Left renal pelvis (tissue), 4 donors: ENCODE measurements at regions not wholly inside any gene's neighbourhood (a gene's known extent, or its start where the extent isn't known, plus 50 kb on each side); places are given as distances from the start of the nearest gene placed in this dataset.
A peak's percentile ranks its signal among the peaks of the same experiment; 100 is the strongest.
"Not testable (repeated sequence)": the region's sequence is repeated elsewhere in the genome, so short reads cannot be mapped to it uniquely, and the experiment has no call there.

Experiments
- DNase-seq, 4 donors: peaks; one replicate each; pipeline ENCODE4 v3.0.0-alpha.2; 2013; ENCODE audit warnings: low read depth in 4 of 4, low spot score in 3 of 4

GRCh38 chr2:234898534-234899053 is 53.2 kb upstream of the SH3BP4 start:
- DNase-seq, result no peak

DNA sequence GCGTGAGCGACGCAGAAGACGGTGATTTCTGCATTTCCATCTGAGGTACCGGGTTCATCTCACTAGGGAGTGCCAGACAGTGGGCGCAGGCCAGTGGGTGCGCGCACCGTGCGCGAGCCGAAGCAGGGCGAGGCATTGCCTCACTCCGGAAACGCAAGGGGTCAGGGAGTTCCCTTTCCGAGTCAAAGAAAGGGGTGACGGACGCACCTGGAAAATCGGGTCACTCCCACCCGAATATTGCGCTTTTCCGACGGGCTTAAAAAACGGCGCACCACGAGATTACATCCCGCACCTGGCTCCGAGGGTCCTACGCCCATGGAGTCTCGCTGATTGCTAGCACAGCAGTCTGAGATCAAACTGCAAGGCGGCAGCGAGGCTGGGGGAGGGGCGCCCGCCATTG is 63.4 kb upstream of the SH3BP4 start:
- DNase-seq, result not testable (repeated sequence)

DNA sequence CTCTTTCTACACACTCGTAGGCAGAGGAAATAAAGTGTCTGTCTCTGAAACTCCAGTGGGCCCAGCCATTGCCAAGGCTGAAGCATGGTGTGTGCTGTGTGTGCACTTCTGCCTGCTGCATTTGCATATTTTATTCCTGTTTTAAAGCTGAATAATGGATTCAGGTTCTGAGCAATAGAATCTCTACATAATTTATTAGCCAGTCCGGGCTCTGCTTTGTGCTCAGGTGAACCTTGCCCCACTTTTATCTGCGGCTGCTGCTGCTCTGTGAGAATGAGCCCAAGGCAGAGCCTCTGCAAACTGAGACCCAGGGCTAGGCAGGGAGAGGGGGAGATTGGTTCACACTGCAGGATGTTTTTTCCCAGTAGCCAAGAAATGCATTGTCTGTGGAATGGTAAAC is 64.6 kb upstream of the SH3BP4 start:
- no peak for DNase-seq

DNA sequence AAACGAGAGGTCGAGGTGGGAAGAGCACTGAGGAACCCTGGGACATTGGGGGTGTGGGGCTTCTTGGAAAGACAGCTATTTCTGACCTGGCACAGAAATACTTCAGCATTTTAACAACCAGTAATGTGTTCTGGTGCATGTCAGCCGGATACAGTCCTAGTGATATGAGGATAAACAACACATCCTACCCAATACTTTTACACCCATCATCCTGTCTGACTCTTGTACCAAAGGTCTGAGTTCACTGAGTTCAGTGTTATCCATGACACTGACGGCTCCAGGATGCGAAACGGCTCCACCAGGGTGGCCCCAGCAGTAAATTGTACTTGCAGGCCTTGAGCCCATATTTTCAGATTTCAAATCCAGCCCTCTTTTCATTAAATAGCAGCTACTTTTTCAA is 65.9 kb upstream of the SH3BP4 start:
- DNase-seq, result no peak

DNA sequence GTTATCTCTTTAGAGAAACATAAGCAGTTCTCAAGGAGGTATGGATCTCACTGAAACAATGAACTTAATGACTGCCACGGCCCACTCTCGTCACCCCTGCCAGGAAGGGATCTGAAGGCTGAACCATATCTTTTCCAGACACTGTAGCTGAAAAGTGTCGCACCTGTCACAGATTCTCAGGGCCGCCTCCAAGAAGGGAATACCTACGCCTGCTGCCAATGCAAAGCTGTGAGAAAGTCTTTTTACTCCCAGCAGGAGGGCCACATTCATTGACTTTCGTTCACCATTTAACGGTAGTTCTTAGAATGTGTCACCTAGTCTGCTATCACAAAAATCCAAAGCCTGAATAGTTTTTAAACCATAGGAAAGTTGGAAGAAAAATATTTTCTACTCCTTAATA is 66.7 kb upstream of the SH3BP4 start:
- DNase-seq, result no peak

DNA sequence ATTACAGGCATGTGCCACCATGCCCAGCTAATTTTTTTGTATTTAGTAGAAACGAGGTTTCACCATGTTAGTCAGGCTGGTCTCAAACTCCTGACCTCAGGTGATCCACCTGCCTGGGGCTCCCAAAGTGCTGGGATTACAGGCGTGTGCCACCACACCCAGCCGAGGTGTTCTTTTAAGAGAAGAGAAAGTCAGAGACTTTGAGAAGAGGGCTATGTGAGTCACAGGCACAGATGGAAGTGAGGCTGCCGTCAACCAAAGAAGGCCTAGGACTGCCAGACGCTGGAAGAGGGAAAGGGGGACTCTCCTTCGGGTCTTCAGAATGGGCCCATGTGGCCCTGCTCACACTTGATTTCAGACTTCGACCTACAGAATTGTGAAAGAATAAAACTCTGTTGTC is 67.2 kb upstream of the SH3BP4 start:
- no peak for DNase-seq

GRCh38 chr2:234881413-234882241 is 70.2 kb upstream of the SH3BP4 start:
- DNase-seq, result peak in 2 of 4 donors; percentile 52 to 62

- DNase-seq, result no peak
Measured at GRCh38 chr2:234880551-234881211, 71.1 kb upstream of the SH3BP4 start.

DNA sequence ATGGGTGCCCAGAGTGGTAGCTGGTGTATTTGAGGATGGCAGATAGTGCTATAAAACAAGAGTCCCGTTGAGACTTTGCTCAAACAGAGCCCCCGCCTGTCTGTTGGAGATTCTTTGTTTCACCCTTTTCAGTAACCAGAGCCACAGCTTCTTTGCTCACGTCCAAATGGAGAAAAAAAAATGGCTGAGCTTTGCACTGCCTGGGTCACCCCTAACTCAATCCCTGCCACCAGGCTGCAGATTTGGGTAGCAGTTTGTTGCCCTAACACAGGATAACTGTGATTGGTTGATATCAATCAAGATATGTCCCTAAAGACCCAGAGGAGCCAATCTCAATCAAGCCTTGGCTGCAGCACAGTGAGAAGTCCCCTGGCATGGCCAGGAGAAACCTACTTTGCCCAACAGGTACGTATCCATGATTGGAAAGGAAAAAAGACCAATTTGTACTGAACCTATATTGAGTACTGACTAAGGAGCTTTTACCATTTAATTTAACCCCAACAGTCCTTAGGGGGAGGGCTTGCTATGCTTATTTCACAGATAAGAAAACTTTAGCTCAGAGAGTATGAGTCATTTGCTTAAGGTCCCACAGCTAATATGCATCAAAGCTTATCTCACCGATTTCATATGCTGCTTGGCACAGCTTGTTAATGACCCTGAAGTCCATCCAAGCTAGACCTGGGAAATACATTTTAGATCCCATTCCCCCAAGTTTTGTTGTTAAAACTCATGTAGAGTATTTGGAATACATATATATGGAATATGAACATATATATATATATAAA is 72.0 kb upstream of the SH3BP4 start:
- DNase-seq, result no peak

DNA sequence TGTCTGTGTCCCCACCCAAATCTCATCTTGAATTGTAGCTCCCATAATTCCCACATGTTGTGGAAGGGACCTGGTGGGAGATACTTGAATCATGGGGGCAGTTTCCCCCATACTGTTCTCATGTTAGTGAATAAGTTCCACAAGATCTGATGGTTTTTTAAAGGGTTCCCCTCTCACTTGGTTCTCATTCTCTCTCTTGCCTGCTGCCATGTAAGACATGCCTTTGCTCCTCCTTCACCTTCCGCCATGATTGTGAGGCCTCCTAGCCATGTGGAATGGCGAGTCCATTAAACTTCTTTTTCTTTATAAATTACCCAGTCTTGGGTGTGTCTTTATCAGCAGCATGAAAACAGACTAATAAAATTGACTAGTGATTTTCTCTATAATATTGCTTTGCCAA is 75.2 kb upstream of the SH3BP4 start:
- not testable (repeated sequence) for DNase-seq

GRCh38 chr2:234874347-234875046 is 77.3 kb upstream of the SH3BP4 start:
- no peak for DNase-seq

- no peak for DNase-seq
Measured at GRCh38 chr2:234873828-234874173, 78.0 kb upstream of the SH3BP4 start.

DNA sequence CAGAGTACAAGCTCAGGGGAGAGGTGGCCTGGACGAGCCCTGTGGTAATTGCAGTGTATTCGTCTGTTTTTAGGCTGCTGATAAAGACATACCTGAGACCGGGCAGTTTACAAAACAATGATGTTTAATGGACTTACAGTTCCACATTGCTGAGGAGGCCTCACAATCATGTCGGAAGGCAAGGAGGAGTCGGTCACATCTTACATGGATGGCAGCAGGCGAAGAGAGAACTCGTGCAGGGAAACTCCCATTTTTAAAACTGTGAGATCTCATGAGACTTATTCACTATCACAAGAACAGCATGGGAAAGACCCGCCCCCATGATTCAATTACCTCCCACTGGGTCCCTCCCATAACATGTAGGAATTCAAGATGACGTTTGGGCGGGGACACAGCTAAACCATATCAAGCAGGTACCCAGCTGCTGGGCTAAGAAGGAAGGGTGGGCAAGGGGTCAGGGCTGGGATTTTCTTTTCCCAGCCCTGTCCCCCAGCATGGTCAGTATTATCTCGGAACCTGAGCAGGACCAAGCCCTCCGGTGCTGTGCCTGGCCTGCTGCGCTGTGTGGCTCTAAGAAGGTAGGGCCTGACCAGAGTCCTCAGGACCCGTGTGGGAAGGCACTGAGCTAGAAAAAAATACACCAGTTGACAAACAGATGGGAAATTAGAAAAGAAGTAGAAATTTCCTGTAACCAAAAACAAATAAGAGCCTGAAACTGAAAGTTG is 78.6 kb upstream of the SH3BP4 start:
- DNase-seq, result no peak

DNA sequence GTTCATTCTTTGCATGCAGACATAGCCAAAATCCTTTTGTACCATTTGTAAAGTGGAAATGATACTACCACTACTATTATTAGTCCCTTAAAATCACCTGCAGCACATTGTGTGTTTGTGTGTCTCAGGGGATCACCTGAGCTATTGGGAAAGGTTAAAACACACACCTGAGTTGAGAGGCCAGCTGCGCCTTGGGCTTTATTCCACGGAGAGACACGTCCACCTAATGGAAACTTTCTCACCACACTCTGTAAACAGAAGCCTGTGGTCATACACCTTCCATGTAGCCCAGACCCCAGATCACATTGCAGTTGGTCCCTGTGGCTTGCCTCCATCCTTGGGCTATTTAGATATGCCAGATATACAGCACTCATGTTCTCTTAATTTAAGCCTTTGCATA is 81.8 kb upstream of the SH3BP4 start:
- no peak for DNase-seq

GRCh38 chr2:234869164-234869563 is 82.7 kb upstream of the SH3BP4 start:
- DNase-seq, result no peak

GRCh38 chr2:234867882-234868285 is 83.9 kb upstream of the SH3BP4 start:
- DNase-seq, result no peak

GRCh38 chr2:234865586-234865985 is 86.2 kb upstream of the SH3BP4 start:
- DNase-seq, result no peak

GRCh38 chr2:234865040-234865439 is 86.8 kb upstream of the SH3BP4 start:
- DNase-seq, result no peak

DNA sequence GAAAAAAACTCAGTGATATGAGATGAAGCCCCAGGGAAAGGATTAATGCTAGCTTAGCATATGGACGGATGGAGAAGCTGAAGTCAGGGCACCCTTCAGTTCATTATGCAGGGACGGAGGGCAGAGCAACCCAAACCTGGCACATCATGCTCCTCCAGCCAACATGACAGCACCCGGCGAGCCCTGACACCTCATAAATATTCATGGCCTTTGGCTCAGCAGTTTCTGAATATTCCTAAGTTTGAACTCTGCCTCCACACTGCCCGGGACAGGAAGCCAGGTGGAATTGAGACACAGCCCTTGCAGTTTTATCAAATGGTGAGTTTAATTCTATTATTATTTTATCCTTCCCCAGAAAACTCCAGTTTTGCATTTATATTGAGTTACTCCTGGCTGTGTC is 87.3 kb upstream of the SH3BP4 start:
- DNase-seq, result no peak
